ENCODE measurements at regions not wholly inside any gene's neighbourhood (a gene's known extent, or its start where the extent isn't known, plus 50 kb on each side); places are given as distances from the start of the nearest gene placed in this dataset.

DNA sequence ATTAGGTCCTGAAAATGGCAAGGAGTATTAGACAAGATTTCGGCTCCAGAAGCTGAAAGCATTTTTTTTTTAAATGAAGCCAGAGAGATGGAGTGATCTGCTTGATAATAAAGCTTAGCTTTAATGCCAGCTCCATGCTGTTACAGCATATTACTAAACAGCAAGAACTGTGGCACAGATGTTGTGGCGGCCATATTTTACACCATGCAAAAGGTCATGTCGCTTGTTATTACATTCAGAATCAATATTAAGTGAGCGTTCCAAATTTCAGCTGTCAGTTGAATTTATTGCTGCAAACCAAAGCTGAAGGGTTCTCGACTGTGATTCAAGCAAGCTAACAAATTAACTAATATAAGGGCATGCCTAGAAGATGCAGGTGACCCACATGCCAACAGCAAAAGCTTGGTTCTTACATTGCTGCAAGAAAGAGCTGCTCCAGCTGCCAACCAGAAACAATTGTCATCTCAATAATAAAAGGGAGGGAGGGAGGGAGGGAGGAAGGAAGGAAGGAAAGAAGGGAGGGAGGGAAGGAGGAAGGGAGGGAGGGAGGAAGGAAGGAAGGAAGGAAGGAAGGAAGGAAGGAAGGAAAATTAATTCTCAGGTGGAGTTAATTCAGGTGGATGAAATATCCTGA is 517.7 kb upstream of the WWC1 start:
- DNase-seq: no peak

DNA sequence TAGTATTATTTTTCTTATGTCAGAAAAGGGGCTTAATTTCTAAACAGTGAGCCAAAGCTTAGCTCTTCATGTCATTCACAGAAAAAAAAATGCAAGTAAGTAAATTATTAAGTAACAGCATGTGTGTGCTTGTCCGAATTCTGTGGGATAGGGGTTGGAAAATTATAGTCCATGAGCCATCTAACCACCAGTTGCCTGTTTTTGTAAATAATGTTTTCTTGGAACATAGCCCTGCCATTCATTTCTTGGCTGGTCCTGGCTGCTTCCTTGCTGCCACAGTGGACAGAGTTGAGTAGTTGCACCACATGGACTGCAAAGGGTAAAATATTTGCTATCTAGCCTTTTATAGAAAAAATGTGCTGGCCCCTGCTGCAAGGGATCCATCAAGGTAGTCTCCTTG is 513.7 kb upstream of the WWC1 start:
- DNase-seq: no peak

- no peak for DNase-seq
Measured at GRCh38 chr5:167778228-167778627, 513.2 kb upstream of the WWC1 start.

- DNase-seq: no peak
Measured at GRCh38 chr5:167779644-167780043, 511.8 kb upstream of the WWC1 start.

- no peak for DNase-seq
Measured at GRCh38 chr5:167780177-167780576, 511.3 kb upstream of the WWC1 start.

- no peak for DNase-seq
Measured at GRCh38 chr5:167783145-167783817, 508.2 kb upstream of the WWC1 start.

- DNase-seq: no peak
Measured at GRCh38 chr5:167785106-167785505, 506.3 kb upstream of the WWC1 start.

GRCh38 chr5:167785901-167786300 is 505.5 kb upstream of the WWC1 start:
- no peak for DNase-seq

DNA sequence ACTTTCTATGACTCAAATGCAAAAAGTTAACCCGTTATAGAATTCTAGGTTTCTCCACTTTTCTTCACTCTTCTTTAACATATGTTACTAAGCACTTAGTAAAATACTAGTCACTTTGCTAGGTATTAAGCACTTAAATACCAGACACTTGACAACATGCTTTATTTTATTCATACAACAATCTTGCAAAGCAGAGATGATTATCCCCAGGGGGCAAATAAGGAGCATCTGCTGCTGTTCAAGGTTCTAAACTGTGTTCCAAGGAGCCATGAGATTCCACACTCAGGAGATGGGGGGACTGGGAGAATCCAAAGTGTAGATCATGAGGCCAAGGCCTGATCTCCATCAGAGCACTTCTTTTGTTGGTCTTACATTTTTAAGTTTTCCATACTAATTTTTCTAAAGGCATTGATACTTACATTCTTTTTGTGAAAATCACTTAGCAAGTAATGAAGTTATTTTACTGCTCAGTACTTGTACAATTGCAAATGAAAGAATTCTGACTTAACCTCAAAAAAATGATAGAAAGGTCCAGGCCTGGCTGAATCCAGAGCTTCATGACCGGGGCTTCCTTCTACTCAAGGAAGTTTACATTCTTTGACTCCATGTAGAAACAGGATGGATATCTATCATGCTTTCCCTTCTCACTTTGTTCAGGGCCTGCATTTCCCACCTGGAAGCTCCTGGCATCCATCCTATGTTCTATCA is 504.4 kb upstream of the WWC1 start:
- DNase-seq: no peak

GRCh38 chr5:167790045-167790444 is 501.4 kb upstream of the WWC1 start:
- no peak for DNase-seq

DNA sequence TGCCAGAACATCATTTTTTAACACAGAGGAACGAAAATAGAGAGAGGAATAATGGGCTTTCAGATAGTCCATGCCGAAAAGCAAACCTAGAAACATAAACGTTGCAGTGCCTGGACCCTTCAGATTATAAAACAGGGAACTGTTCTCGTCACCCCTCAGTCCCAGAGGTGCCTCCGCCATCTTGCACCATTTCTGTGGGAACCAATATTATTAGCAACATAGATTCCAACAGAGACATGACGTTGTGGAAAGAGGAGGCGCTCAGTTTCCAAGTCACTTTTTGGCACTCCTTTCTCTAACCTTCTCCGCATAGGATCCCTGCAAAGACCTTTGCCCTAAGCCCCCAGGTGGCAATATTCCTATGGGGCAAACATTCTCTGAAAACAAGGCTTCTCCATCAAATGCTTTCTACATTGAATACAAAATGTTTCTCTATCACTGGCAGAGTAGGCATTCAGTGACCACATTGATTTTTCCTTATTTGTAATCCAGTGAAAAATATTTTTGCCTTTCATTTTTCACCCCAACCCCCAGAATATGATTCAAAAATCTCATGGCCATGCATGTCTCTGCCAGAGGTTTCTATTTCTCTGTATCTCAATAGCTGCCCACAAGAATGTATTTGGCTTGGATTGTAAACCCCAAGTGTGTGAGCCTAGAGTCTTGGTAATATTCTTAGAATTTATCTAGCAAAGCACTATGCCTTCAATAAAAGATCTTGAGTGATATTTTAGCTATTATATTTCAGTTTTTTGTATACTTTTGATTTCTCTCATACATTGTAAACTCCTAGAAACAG is 500.8 kb upstream of the WWC1 start:
- DNase-seq: no peak

GRCh38 chr5:167792514-167792913 is 498.9 kb upstream of the WWC1 start:
- no peak for DNase-seq

DNA sequence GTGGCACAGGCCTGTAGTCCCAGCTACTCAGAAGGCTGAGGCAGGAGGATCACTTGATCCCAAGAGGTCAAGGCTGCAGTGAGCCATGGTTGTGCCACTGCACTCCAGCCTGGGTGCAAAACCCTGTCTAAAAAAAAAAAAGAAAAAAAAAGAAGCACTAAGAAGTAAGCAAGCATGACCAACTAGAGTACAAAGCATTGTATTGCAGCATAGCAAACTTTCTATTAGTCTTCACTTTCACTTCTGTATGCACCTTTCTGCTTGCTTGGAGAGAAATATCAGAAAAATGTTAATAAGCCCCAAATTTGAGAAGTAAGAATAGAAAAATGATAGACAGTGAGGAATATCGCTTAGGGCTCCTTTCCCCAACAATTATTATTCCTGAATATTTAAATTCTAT is 497.7 kb upstream of the WWC1 start:
- DNase-seq: no peak

GRCh38 chr5:167794121-167794520 is 497.3 kb upstream of the WWC1 start:
- DNase-seq: no peak

- no peak for DNase-seq
Measured at GRCh38 chr5:167796672-167797071, 494.8 kb upstream of the WWC1 start.

DNA sequence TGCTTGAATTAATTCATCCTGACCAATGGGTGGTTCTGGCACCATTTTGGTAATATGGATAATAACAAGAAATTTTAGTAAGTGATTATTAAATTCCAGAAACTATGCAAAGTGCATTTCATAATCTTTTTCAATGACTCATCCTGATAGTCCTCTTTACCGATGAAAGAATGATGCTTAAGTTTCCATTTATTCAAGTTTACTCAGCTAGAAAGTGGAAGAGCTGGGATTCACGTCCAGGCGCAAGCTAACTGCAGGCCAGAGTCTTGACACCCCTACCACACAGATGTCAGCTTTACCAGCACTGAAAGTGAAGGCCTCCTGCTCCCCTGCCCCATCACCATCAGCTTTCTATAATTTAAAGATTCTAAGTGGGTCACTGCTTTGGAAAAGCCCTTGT is 493.5 kb upstream of the WWC1 start:
- no peak for DNase-seq

DNA sequence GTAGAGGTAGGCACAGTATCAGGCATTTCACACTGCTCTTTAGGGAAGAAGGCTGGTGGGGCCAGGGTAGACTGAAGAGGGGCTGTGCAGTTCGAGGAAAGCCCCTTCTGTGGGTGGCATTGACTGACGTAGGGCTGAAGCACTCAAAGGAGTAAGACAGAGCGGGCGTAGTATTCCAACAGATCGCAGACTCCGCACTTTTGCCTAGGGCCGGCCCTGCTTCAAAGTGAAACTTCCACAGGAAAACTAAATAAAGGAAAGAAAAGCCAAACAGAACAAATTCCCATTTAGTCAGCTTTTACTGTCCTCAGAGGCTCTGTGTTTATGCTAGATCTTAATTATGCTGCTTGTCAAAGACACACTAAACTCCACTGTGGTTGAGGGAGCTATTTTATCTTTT is 493.0 kb upstream of the WWC1 start:
- no peak for DNase-seq

DNA sequence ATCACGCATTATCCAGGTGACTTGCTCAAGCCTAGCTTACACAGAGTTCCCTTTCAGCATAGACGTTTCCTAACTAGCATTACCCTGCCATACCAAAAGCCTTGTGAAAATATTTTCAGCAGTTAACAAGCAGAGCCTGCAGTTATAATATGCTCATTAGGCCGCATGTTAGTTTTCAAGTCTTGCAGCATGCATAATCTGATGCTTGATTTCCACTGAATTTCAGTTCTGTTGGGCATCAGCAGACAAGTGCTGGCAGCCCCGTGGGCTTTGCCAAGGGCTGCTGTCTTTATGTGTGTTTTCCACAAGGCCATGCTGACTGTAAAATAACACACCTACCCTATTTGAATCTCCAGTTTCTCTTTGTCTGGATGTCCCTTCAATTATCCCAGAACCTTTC is 491.0 kb upstream of the WWC1 start:
- DNase-seq: no peak

DNA sequence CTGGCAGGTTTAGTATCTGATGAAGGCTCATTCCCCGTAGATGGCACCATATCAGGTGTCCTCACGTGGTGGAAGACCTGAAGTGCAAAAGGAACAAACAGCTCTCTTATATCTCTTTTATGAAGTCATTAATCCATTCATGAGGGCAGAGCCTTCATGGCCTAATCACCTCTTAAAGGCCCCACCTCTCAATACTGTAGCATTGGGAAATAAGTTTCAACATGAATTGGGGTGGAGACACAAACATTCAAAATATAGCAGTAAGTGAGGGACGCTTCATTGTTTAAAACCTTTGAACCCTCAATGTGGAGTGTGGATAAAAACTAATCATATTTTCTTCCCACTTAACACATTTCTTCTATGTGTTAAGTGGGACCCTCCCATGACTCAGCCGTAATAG is 489.4 kb upstream of the WWC1 start:
- DNase-seq: no peak

- DNase-seq: no peak
Measured at GRCh38 chr5:167802755-167803431, 488.6 kb upstream of the WWC1 start.

DNA sequence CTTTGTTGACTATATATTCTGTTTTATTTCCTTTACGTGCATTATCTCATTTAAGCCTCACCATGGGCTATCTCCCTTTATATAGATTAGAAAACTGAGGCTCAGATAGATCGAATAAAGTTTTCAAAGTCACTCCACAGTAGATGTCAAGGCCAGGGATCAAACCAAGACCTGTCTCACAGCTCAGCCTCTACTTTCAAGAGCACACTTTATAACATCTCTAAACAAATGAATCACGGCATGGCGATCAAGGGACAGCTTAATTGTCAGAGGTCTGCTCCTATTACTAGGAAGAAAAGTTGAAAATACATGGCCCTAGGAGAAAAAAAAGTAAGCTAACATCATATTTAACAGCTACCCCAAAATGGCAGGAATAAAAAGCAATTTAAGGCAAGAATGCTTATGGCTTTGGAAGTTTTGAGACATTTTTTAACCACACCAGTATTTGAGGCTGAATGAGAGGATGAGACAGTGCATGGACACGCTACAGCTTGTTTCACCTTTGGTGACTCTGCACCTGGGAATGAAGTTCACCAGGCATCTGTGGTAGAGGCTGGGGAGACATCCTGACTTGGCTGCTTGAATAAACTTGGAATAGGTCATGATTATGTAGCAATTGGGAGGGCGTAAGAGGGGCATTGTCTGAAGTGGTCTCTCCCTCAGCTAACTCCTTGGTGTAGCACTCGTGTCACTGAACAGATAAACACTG is 486.8 kb upstream of the WWC1 start:
- no peak for DNase-seq

DNA sequence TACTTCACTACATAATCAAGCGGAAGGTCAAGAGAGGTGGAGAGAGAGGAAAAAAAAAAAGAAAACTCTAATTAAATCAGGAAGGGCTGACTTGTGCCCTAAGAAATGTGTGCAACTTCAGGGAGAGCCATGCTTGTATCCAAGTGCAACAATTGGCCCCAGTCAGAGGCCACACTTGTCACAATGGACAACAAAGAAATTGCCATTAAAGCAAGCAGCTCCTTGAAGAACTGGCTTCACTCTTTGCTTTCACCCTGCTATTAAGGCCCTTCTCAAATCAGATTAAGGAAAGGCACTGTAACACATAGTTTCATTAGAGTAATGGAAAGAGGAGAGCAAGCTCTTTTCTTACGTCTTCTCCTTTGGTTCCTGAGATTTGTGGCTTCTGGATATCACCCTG is 480.9 kb upstream of the WWC1 start:
- DNase-seq: no peak

Data from NCI-H1092 treated with DMSO at 0.1 percent for 48 hours (cell line).